MM.1S (cell line): ENCODE measurements at regions not wholly inside any gene's neighbourhood (a gene's known extent, or its start where the extent isn't known, plus 50 kb on each side); places are given as distances from the start of the nearest gene placed in this dataset.

Experiments
- DNase-seq: peaks from one replicate; pipeline ENCODE4 v3.0.0-alpha.2; 2015
- H2AFZ ChIP-seq: fragments of 300-600 bp; sonication (generic); 2 replicates; pipeline ENCODE4 v1.6.0; 2016; ENCODE audit warnings: antibody characterized with exemption, low read length
- H3F3A ChIP-seq: fragments of 300-600 bp; sonication (generic); 2 replicates; pipeline ENCODE4 v1.6.1; 2016; ENCODE audit warnings: mild to moderate bottlenecking, antibody characterized with exemption, low read length, moderate library complexity, mixed read lengths; ENCODE audit not compliant: insufficient read depth
- H3K27ac ChIP-seq: fragments of 300-600 bp; sonication (generic); 2 replicates; pipeline ENCODE4 v1.5.1; 2016; ENCODE audit warnings: mild to moderate bottlenecking, low read length
- H3K27me3 ChIP-seq: fragments of 300-600 bp; sonication (generic); replicated peaks from 2 replicates; pipeline ENCODE4 v1.6.0; 2016; ENCODE audit warnings: low read length; ENCODE audit not compliant: insufficient read depth
- H3K36me3 ChIP-seq: fragments of 300-600 bp; sonication (generic); replicated peaks from 2 replicates; pipeline ENCODE4 v1.6.1; 2016; ENCODE audit warnings: mild to moderate bottlenecking, low read length, mixed read lengths; ENCODE audit not compliant: insufficient read depth
- H3K4me1 ChIP-seq: fragments of 300-600 bp; sonication (generic); 2 replicates; pipeline ENCODE4 v1.6.1; 2016; ENCODE audit warnings: low read length, mixed read lengths
- H3K4me2 ChIP-seq: fragments of 300-600 bp; sonication (generic); 2 replicates; pipeline ENCODE4 v1.6.0; 2016; ENCODE audit warnings: low read depth, low read length
- H3K4me3 ChIP-seq: fragments of 300-600 bp; sonication (generic); 2 replicates; pipeline ENCODE4 v1.5.1; 2016; ENCODE audit warnings: low read length, mixed read lengths
- H3K79me2 ChIP-seq: fragments of 300-600 bp; sonication (generic); 2 replicates; pipeline ENCODE4 v1.6.1; 2016; ENCODE audit warnings: mixed run types, low read length, mixed read lengths
- H3K9ac ChIP-seq: fragments of 300-600 bp; sonication (generic); 2 replicates; pipeline ENCODE4 v1.6.1; 2016; ENCODE audit warnings: low read length, mixed read lengths
- H3K9me2 ChIP-seq: fragments of 300-600 bp; sonication (generic); replicated peaks from 2 replicates; pipeline ENCODE4 v1.6.1; 2016; ENCODE audit warnings: mild to moderate bottlenecking, low read length, mixed read lengths; ENCODE audit not compliant: insufficient read depth
- H3K9me3 ChIP-seq: fragments of 300-600 bp; sonication (generic); replicated peaks from 2 replicates; pipeline ENCODE4 v1.6.1; 2016; ENCODE audit warnings: mild to moderate bottlenecking, low read length, mixed read lengths; ENCODE audit not compliant: insufficient read depth
- H4K20me1 ChIP-seq: fragments of 300-600 bp; sonication (generic); 2 replicates; pipeline ENCODE4 v1.6.1; 2016; ENCODE audit warnings: mild to moderate bottlenecking, low read length, moderate library complexity, mixed read lengths; ENCODE audit not compliant: insufficient read depth
- CTCF ChIP-seq: fragments of 300-600 bp; sonication (generic); IDR thresholded peaks from 2 replicates; pipeline ENCODE4 v1.5.1; 2016; ENCODE audit warnings: antibody characterized with exemption, low read length, mixed read lengths
- EZH2 ChIP-seq: fragments of 300-600 bp; sonication (generic); optimal IDR thresholded peaks from 2 replicates; pipeline ENCODE3; 2017; ENCODE audit warnings: low read depth, mild to moderate bottlenecking, antibody characterized with exemption, low read length, mixed read lengths
- EZH2phosphoT487 ChIP-seq: fragments of 300-600 bp; sonication (generic); IDR thresholded peaks from 2 replicates; pipeline ENCODE4 v1.6.1; 2018; ENCODE audit warnings: antibody characterized with exemption, low read length

DNA sequence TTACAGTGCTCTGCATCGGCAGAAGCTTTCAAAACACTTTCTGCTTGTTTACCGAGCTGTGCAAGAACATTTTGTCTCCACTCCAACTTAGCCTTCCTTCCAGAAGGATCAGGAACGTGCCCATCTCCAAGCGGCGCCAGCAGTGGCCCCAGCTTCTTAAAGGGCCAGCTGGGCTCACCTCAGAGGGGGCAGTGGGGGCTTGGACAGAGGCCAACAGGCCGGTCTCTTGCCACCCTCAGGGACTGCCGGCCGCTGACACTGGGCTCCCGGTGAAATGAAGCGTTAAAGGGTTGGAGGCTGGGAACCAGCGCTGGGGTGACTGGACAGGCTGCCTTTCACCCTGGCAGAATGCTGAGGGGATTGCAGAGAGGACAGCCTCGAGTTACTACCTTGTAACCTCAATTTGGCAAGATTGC is 67.0 kb upstream of the RNU6ATAC start:
- Histone ChIP-seq H3K79me2 (no peaks in the 10 kb centered on the region), H2AFZ (no peak overlapping the region)

GRCh38 chr9:134231767-134232166 is 67.4 kb upstream of the RNU6ATAC start:
- no peak overlapping the region for H2AFZ ChIP-seq
- no peaks in the 10 kb centered on the region for H3K36me3 ChIP-seq
- no peaks in the 10 kb centered on the region for H3F3A ChIP-seq
- H4K20me1 ChIP-seq = no peaks in the 10 kb centered on the region
- no peaks in the 10 kb centered on the region for H3K4me1 ChIP-seq
- no peak for TF ChIP-seq EZH2
- H3K9ac ChIP-seq = no peak overlapping the region
- H3K4me3 ChIP-seq = no peak overlapping the region
- no peak overlapping the region for H3K4me2 ChIP-seq
- H3K27ac ChIP-seq = no peak overlapping the region
- H3K9me2 ChIP-seq = no peaks in the 10 kb centered on the region
- H3K79me2 ChIP-seq = no peaks in the 10 kb centered on the region
- H3K27me3 ChIP-seq = peaks cover 94% of the 10 kb centered on the region
- no peak for DNase-seq
- no peaks in the 10 kb centered on the region for H3K9me3 ChIP-seq

More for the DNA sequence above, 67.0 kb upstream of the RNU6ATAC start:
- no peaks in the 10 kb centered on the region for H4K20me1 ChIP-seq
- H3K9me3 ChIP-seq = no peaks in the 10 kb centered on the region
- no peak overlapping the region for H3K27ac ChIP-seq
- H3K9ac ChIP-seq = no peak overlapping the region
- no peak for TF ChIP-seq EZH2phosphoT487
- TF ChIP-seq EZH2 = no peak
- no peak for TF ChIP-seq CTCF
- H3K27me3 ChIP-seq = peaks cover 97% of the 10 kb centered on the region
- H3K4me2 ChIP-seq = no peak overlapping the region
- no peaks in the 10 kb centered on the region for H3K36me3 ChIP-seq
- DNase-seq = no peak
- no peaks in the 10 kb centered on the region for H3F3A ChIP-seq
- no peaks in the 10 kb centered on the region for H3K4me1 ChIP-seq
- H3K9me2 ChIP-seq = no peaks in the 10 kb centered on the region
- no peak overlapping the region for H3K4me3 ChIP-seq

DNA sequence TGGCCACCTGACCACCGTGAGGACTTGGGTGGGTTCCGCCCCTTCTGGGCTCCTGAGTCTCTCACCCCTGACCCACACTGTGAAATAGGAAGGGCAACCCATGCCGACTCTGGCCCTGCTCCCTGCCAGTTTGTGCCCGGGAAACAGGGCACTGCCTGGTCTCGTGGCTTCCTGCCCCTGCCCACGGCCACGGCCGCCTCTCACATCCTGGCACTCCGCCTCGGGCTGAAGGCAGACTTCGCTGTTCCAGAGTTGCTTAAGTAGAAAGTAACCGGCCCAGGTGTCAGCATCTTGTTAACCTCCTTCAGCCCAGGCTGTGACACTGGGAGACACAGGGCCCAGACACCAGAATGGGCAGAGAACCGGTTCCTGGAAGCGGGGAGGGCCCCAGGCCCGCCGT is 68.7 kb upstream of the RNU6ATAC start:
- Histone ChIP-seq H3K79me2 (no peaks in the 10 kb centered on the region), H3K4me1 (no peaks in the 10 kb centered on the region), H3K9me2 (no peaks in the 10 kb centered on the region), H3K9me3 (no peaks in the 10 kb centered on the region), H3F3A (no peaks in the 10 kb centered on the region), H3K4me2 (no peak overlapping the region), H4K20me1 (no peaks in the 10 kb centered on the region), H3K36me3 (no peaks in the 10 kb centered on the region), H3K27me3 (peaks cover 89% of the 10 kb centered on the region), H2AFZ (no peak overlapping the region), H3K27ac (no peak overlapping the region), H3K4me3 (no peak overlapping the region), H3K9ac (no peak overlapping the region)
- no peak for TF ChIP-seq EZH2
- TF ChIP-seq EZH2phosphoT487 = no peak
- TF ChIP-seq CTCF = no peak
- DNase-seq = no peak

DNA sequence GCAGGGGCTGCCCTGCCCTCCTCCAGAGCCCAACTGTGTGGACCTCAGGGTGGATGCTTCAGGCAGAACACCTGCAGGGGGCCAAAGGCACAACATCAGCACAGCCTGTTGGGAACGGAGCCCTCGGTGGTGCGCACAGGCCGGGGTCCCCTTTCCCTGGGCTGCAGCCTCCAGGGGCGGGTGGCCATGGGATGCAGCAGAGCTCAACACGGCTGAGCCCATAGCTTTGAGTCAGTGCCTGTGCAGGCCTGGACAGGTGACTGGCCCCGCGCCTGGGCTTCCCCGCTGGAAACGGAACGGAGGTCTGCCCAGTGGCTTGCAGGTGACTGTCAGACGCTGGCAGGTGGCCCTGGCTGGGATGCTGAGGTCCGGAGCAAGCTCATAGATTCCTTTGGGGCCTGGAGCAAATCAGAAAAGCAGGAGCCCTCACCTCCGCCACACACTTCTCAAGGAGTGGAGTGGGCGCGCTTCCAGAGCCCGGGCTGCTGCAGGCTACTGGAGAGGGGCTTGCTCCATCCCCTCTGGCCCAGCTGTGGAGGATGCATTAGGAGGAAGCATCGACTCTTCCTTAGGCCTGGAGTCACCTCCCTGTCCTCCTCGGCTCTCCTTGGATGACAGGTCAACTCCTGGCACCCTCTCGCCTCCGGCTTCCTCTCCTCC is 69.8 kb upstream of the RNU6ATAC start:
- H3K9me2 ChIP-seq = no peaks in the 10 kb centered on the region
- H3K4me1 ChIP-seq = no peaks in the 10 kb centered on the region
- H3K9me3 ChIP-seq = no peaks in the 10 kb centered on the region
- no peaks in the 10 kb centered on the region for H3K36me3 ChIP-seq
- TF ChIP-seq CTCF = no peak
- no peak for TF ChIP-seq EZH2phosphoT487
- TF ChIP-seq EZH2 = no peak
- DNase-seq = no peak
- no peak overlapping the region for H2AFZ ChIP-seq
- no peak overlapping the region for H3K4me2 ChIP-seq
- no peaks in the 10 kb centered on the region for H3K79me2 ChIP-seq
- H3K27me3 ChIP-seq = peaks cover 82% of the 10 kb centered on the region
- H4K20me1 ChIP-seq = no peaks in the 10 kb centered on the region
- no peak overlapping the region for H3K27ac ChIP-seq
- no peak overlapping the region for H3K4me3 ChIP-seq
- H3K9ac ChIP-seq = no peak overlapping the region
- H3F3A ChIP-seq = no peaks in the 10 kb centered on the region
